AG09309 (cell line): ENCODE measurements at regions not wholly inside any gene's neighbourhood (a gene's known extent, or its start where the extent isn't known, plus 50 kb on each side); places are given as distances from the start of the nearest gene placed in this dataset.

Source experiments
- DNase-seq: peaks from one replicate; pipeline ENCODE4 v3.0.0-alpha.2; 2010; ENCODE audit warnings: low read depth
- H3K4me3 ChIP-seq: 2 replicates; pipeline ENCODE4 v1.5.1; 2011; ENCODE audit warnings: mild to moderate bottlenecking, low read depth, low read length, moderate library complexity; ENCODE audit not compliant: control insufficient read depth
- CTCF ChIP-seq: IDR thresholded peaks from 2 replicates; pipeline ENCODE4 v1.5.1; 2011; ENCODE audit warnings: mild to moderate bottlenecking, low read depth, low read length, inconsistent platforms; ENCODE audit not compliant: insufficient read depth, control insufficient read depth; ENCODE audit errors: missing control alignments

- no peak for DNase-seq
- no peak overlapping the region for H3K4me3 ChIP-seq
- no peak for TF ChIP-seq CTCF
Measured at GRCh38 chr14:94904636-94905035, 134.7 kb upstream of the GSC start.

DNA sequence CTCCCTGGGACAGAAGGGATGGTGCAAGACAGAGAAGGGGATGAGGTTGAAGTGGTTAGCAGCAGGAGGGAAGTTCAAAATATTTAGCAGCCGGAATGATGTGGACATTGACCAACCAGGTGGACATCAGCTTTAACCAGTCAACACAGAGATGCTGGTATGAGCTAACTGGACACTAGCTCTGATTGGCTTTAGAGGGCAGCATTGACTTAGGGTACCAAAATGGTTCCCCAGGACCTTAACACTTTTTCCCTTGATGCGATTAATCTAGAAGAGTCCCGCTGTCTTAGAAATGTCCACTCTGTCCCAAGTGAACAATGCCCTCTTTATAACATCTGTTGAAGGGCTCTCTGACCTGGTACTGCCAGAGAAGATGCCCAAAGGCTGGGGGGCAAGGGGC, 134.0 kb upstream of the GSC start:
- H3K4me3 ChIP-seq, result no peak overlapping the region
- no peak for TF ChIP-seq CTCF
- no peak for DNase-seq

- H3K4me3 ChIP-seq, result no peak overlapping the region
- no peak for TF ChIP-seq CTCF
- no peak for DNase-seq
Measured at GRCh38 chr14:94903338-94903737, 133.4 kb upstream of the GSC start.

DNA sequence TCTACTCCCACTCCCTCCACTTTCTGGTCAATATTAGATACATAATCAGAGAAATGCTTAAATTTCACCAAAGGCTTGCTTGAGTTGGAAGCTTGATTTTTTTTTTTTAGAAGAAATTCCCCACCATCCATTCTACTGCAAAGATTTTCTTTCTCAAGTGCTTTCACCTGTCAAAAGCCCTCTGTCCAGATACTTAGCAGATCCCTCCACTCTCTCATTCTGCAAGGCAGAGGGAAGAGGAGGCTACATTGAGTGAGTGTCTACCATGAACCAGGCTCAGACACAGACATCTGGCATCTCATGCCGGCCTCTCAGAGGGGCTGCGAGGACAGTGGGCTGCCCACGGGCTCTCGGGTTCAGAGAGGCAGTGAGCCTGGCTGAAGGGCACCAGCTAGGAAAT, 127.6 kb upstream of the GSC start:
- TF ChIP-seq CTCF, result no peak
- no peak overlapping the region for H3K4me3 ChIP-seq
- DNase-seq, result no peak

GRCh38 chr14:94897082-94897481, 127.2 kb upstream of the GSC start:
- TF ChIP-seq CTCF, result no peak

GRCh38 chr14:94893411-94894160, 123.7 kb upstream of the GSC start:
- DNase-seq, result no peak
- no peak for TF ChIP-seq CTCF
- no peak overlapping the region for H3K4me3 ChIP-seq

More at GRCh38 chr14:94897082-94897481, 127.2 kb upstream of the GSC start:
- no peak for DNase-seq
- no peak overlapping the region for H3K4me3 ChIP-seq
